GM19452 (cell line): ENCODE measurements at regions not wholly inside any gene's neighbourhood (a gene's known extent, or its start where the extent isn't known, plus 50 kb on each side); places are given as distances from the start of the nearest gene placed in this dataset.
A peak's percentile ranks its signal among the peaks of the same experiment; 100 is the strongest.
"Not testable (repeated sequence)": the region's sequence is repeated elsewhere in the genome, so short reads cannot be mapped to it uniquely, and the experiment has no call there.

Experiments used
- ATAC-seq: cut with Tn5 transposase; IDR thresholded peaks from one replicate; pipeline ENCODE4 v1.9.1; 2021; ENCODE audit not compliant: unreplicated experiment

GRCh38 chr7:118777308-118777707 lies 552.8 kb downstream of the ANKRD7 start:
- no peak for ATAC-seq

GRCh38 chr7:118792682-118793081 lies 568.2 kb downstream of the ANKRD7 start:
- no peak for ATAC-seq

DNA sequence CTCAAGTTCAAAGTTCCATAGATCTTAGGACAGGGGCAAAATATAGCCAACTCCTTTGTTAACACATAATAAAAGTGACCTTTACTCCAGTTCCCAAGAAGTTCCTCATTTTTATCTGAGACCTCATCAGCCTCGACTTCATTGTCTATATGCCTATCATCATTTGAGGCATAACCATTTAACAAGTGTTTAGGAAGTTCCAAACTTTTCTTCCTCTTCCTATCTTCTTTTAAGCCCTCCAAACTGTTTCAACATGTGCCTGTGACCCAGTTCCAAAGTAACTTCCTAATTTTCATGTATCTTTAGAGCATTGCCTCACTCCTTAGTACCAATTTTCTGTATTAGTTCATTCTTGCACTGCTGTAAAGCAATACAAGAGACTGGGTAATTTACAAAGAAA lies 569.1 kb downstream of the ANKRD7 start:
- no peak for ATAC-seq

GRCh38 chr7:118794419-118794818 lies 569.9 kb downstream of the ANKRD7 start:
- ATAC-seq, result no peak

GRCh38 chr7:118801366-118801765 lies 576.9 kb downstream of the ANKRD7 start:
- no peak for ATAC-seq

DNA sequence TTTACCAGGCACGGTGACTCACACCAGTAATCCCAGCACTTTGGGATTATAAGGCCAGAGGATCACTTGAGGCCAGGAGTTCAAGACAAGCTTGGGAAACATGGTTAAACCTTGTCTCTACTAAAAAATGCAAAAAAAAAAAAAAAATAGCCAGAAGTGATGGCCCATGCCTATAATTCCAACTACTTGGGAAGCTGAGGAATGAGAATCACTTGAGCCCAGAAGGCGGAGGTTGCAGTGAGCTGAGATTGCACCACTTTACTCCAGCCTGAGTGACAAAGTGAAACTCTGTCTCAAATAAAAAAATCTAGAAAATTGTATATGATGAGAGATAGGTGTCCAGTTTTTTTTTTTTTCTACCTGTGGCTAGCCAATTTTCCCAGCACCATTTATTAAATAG lies 578.2 kb downstream of the ANKRD7 start:
- ATAC-seq, result no peak

DNA sequence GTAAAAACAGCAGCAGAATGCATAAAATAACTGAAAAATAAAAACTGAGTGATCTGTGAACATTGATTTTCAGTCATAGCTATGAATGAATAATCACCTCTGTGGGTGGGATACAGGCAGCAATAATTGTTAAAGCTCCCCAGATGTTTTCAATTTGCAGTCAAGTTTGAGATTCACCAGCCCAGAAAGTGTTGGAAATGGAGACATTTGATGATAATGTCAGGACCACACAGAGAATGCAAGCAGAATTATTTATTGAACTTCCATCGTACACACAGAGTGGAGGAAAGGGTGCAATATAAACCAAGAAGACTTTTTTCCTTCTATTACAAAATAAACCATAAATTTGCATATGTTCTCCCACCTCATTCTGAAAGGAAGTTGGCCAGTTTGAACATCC lies 601.7 kb downstream of the ANKRD7 start:
- no peak for ATAC-seq

DNA sequence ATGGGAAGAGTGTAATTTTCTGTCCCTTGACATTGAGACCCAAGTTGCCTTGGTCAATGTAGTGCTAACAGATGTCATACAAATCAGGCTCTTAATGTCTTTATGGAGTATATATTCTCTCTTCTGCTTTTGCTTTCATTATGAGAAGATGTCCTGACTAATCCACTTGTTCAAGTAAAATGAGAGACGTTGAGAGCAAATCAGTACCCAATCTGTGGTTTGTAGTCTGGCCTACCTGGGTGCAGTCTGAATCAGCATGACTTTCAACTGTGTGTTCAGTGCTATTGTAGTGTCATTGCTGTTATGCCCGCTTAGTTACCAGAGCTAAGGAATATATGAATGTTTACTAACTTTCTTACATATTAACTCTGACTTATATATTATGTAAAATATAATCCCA lies 612.4 kb downstream of the ANKRD7 start:
- ATAC-seq, result peak; percentile 95

GRCh38 chr7:118839515-118839914 lies 615.0 kb downstream of the ANKRD7 start:
- no peak for ATAC-seq

GRCh38 chr7:118843456-118843855 lies 619.0 kb downstream of the ANKRD7 start:
- ATAC-seq, result no peak

DNA sequence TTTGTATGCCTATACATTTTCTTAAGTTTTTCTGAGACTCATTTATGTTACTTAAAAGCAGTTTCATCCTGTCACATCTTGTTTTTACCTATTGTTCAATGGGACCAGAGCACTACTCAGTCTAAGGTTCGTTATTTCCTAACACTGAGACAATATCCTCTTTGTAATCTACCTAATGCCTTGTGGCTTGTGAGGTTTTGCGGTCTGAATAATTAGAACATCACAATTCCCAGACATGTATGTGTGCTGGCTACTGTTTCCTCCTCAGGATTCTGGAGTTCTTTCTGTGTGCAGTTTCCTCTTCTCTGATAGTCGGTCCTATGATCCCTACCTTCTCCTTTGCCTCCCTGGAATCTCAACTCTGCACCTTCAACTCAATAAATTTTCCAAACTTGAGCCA lies 620.2 kb downstream of the ANKRD7 start:
- no peak for ATAC-seq

GRCh38 chr7:118845791-118846190 lies 621.3 kb downstream of the ANKRD7 start:
- no peak for ATAC-seq

GRCh38 chr7:118846977-118847376 lies 622.5 kb downstream of the ANKRD7 start:
- ATAC-seq, result no peak

DNA sequence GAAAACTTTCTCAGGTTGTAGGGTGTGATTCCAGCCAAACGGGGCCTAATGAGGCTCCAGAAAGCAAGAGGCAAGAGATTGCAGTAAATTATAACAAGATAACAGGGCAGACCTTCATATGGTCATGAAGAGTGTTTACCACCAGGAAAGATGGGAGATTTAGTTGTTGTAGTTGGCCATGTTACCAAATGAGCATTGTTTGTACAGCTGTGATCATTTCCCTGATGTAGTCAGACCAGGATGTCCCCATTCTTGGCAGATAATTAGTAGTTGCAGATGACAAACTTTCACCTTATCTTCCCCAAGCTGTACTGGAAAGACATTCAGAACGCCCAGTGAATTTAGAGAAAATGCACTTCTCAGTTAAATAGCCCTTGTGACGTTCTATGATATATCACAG lies 630.8 kb downstream of the ANKRD7 start:
- no peak for ATAC-seq

GRCh38 chr7:118858651-118859149 lies 634.2 kb downstream of the ANKRD7 start:
- no peak for ATAC-seq

DNA sequence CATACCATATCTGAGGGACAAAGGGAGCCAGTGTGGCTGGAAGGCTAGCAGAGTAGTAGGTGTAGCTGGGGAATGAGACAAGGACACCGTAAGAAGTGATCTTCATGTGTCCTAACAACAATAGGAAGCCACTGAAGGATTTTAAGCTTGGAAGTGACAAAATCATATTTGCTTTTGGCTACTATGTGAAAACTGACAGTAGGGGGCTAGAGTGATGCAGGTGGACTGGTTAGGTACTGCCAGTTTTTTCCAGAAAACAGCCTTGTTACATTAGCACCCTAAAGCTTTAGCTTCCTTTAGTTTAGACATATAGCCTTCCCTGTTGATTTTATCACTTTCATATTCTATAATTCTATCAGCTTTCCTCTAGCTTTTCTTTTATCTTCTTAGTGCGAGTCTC lies 637.1 kb downstream of the ANKRD7 start:
- ATAC-seq, result no peak

DNA sequence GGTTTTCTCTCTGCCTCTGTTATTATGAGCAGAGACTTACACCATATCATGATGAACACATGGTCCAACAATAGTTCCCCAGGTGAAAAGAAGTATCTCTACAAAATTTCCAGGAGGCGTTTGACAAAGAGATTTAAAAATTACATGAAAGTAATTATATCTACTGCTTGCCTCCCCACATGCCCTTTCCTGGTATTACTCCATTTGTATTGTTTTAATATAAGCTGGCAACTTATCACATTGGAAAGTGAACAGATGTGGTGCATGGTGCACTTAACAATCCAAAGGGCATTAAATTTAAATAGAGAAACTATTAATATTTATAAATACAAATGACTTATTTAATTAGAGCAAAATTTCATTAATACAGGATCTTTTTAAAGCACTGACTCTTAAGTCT lies 638.2 kb downstream of the ANKRD7 start:
- ATAC-seq, result no peak

- ATAC-seq, result no peak
Observed at GRCh38 chr7:118863966-118864365, 639.5 kb downstream of the ANKRD7 start.

DNA sequence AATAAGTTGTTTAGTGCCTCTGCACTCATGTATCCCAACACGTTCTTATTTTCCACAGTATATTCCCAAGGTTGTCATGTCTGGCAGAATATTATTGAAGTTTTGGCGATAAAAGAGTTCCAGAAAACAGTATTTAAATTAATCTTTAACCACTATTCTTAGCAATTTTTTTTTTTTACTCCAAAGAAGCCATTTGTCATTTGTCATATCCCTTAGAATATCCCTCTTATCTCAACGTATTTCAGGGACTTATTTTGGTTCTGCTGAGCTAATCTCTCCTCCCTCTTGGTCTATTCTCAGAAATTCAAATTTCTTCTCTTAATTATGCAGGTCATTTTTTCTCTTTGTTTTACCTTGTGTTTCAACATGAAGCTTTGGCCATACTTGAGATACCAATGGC lies 643.4 kb downstream of the ANKRD7 start:
- no peak for ATAC-seq

DNA sequence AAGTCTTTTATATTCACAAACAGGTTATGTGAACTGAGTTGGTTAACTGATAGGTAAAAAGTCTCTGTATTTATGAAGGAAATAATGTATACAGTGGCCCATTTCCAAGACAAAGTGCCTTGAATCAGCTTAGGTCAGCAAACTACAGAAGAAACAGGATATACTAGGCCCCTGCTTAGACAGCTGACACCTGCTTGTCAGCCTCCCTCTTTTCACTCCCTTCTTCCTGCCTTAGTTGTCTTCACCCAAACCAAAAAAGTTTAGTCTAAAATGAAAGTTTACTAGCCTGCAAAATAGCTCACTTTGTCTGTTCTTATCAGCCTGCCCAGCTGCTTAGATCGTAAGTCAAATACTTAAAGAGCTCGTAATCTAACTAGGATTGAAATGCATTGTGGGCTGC lies 644.6 kb downstream of the ANKRD7 start:
- not testable (repeated sequence) for ATAC-seq

GRCh38 chr7:118870187-118870586 lies 645.7 kb downstream of the ANKRD7 start:
- ATAC-seq, result no peak

DNA sequence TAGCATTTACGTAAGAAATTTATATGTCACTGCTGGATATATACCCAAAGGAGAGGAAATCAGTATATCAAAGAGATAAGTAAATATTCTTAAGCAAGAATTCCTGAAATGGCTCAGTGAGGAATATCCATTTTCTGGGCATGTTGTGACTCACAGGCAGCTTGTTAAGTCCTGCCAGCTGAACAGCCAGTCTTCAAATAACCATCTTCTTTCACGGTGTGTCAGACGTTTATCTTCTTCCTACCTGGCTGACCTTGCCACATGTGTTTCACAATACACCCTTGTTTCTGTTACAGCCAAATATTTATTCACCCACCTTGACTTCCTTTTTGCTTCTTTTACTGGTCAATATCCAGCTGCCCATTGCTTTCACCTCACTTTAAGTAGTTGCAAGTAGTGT lies 648.1 kb downstream of the ANKRD7 start:
- no peak for ATAC-seq

- ATAC-seq, result no peak
Observed at GRCh38 chr7:118877187-118877586, 652.7 kb downstream of the ANKRD7 start.

DNA sequence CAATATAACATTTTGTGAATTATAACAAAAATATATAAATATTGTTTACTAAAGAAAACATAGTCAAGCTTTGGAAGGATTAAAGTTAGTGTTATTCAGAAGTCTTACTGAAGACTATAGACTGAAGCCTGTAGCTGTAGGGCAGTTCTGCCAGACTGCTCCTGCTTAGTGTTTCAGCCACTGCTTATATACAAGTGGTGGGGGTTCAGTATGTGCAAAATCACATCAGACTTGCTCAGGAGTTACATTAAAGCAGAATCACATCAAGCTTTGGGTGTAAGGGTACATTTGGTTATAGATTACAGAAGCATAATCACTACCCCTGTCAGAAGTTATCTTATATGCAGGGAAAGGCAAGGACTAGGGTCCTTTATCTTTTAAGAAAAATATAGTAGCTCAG lies 653.8 kb downstream of the ANKRD7 start:
- no peak for ATAC-seq
